KMS-11 (cell line): ENCODE measurements at regions not wholly inside any gene's neighbourhood (a gene's known extent, or its start where the extent isn't known, plus 50 kb on each side); places are given as distances from the start of the nearest gene placed in this dataset.

Experiments used
- H2AFZ ChIP-seq: fragments of 200-600 bp; sonication (generic); 2 replicates; pipeline ENCODE4 v1.6.1; 2016; ENCODE audit warnings: antibody characterized with exemption, mixed run types, low read depth
- H3K27ac ChIP-seq: fragments of 200-600 bp; sonication (generic); 2 replicates; pipeline ENCODE4 v1.6.1; 2016; ENCODE audit warnings: mild to moderate bottlenecking, mixed run types
- H3K27me3 ChIP-seq: fragments of 200-600 bp; sonication (generic); 2 replicates; pipeline ENCODE4 v1.6.1; 2017; ENCODE audit warnings: mild to moderate bottlenecking, low read depth, mixed run types, moderate library complexity; ENCODE audit not compliant: insufficient read depth
- H3K36me3 ChIP-seq: fragments of 200-600 bp; sonication (generic); 2 replicates; pipeline ENCODE4 v1.6.1; 2017; ENCODE audit warnings: mild to moderate bottlenecking, mixed run types; ENCODE audit not compliant: insufficient read depth
- H3K4me1 ChIP-seq: fragments of 200-600 bp; sonication (generic); 2 replicates; pipeline ENCODE4 v1.6.1; 2016; ENCODE audit warnings: mild to moderate bottlenecking, low read depth, mixed run types; ENCODE audit not compliant: poor library complexity, severe bottlenecking
- H3K4me2 ChIP-seq: fragments of 200-600 bp; sonication (generic); 2 replicates; pipeline ENCODE4 v1.7.0; 2016; ENCODE audit warnings: mild to moderate bottlenecking, mixed run types
- H3K4me3 ChIP-seq: fragments of 200-600 bp; sonication (generic); IDR thresholded peaks from 2 replicates; pipeline ENCODE4 v1.6.1; 2017; ENCODE audit warnings: low read depth, low read length, mixed read lengths; ENCODE audit not compliant: insufficient read depth
- H3K79me2 ChIP-seq: fragments of 200-600 bp; sonication (generic); 2 replicates; pipeline ENCODE4 v1.6.1; 2016; ENCODE audit warnings: low read depth, mixed run types; ENCODE audit not compliant: insufficient read depth
- H3K9ac ChIP-seq: fragments of 200-600 bp; sonication (generic); 2 replicates; pipeline ENCODE4 v1.6.1; 2016; ENCODE audit warnings: mild to moderate bottlenecking, mixed run types
- H4K20me1 ChIP-seq: fragments of 200-600 bp; sonication (generic); 2 replicates; pipeline ENCODE4 v1.6.1; 2016; ENCODE audit warnings: mild to moderate bottlenecking, mixed run types; ENCODE audit not compliant: insufficient read depth
- CTCF ChIP-seq: fragments of 200-600 bp; sonication (generic); conservative IDR thresholded peaks from 2 replicates; pipeline ENCODE4 v1.6.1; 2017; ENCODE audit warnings: low read depth, mild to moderate bottlenecking, antibody characterized with exemption, low read length, moderate library complexity, mixed read lengths

GRCh38 chr6:139531148-139532115 lies 157.0 kb upstream of the CITED2 start:
- Histone ChIP-seq H4K20me1 (no peaks in the 10 kb centered on the region), H3K36me3 (no peaks in the 10 kb centered on the region), H2AFZ (no peak overlapping the region), H3K9ac (no peak overlapping the region), H3K79me2 (no peaks in the 10 kb centered on the region), H3K4me2 (no peak overlapping the region), H3K27ac (no peak overlapping the region), H3K4me3 (no peak overlapping the region), H3K27me3 (no peaks in the 10 kb centered on the region), H3K4me1 (no peaks in the 10 kb centered on the region)
- TF ChIP-seq CTCF = no peak

GRCh38 chr6:139530561-139530960 lies 156.1 kb upstream of the CITED2 start:
- no peak for TF ChIP-seq CTCF

GRCh38 chr6:139529420-139529819 lies 155.0 kb upstream of the CITED2 start:
- H3K27ac ChIP-seq = no peak overlapping the region
- no peaks in the 10 kb centered on the region for H3K27me3 ChIP-seq
- H3K79me2 ChIP-seq = no peaks in the 10 kb centered on the region
- no peak overlapping the region for H3K9ac ChIP-seq
- no peak overlapping the region for H3K4me2 ChIP-seq
- no peak for TF ChIP-seq CTCF
- H3K4me3 ChIP-seq = no peak overlapping the region
- H4K20me1 ChIP-seq = no peaks in the 10 kb centered on the region
- H3K4me1 ChIP-seq = no peaks in the 10 kb centered on the region
- no peaks in the 10 kb centered on the region for H3K36me3 ChIP-seq
- no peak overlapping the region for H2AFZ ChIP-seq

More at GRCh38 chr6:139530561-139530960, 156.1 kb upstream of the CITED2 start:
- Histone ChIP-seq H3K36me3 (no peaks in the 10 kb centered on the region), H3K9ac (no peak overlapping the region), H3K4me3 (no peak overlapping the region), H2AFZ (no peak overlapping the region), H4K20me1 (no peaks in the 10 kb centered on the region), H3K4me1 (no peaks in the 10 kb centered on the region), H3K27me3 (no peaks in the 10 kb centered on the region), H3K4me2 (no peak overlapping the region), H3K79me2 (no peaks in the 10 kb centered on the region), H3K27ac (no peak overlapping the region)

- Histone ChIP-seq H2AFZ (no peak overlapping the region), H3K4me3 (no peak overlapping the region), H4K20me1 (no peaks in the 10 kb centered on the region), H3K4me2 (no peak overlapping the region), H3K27me3 (no peaks in the 10 kb centered on the region), H3K36me3 (no peaks in the 10 kb centered on the region), H3K4me1 (no peaks in the 10 kb centered on the region), H3K27ac (no peak overlapping the region), H3K9ac (no peak overlapping the region), H3K79me2 (no peaks in the 10 kb centered on the region)
- TF ChIP-seq CTCF = no peak
Measured at GRCh38 chr6:139528471-139528870, 154.0 kb upstream of the CITED2 start.
